Left kidney (tissue), 1 donor: ENCODE measurements at regions not wholly inside any gene's neighbourhood (a gene's known extent, or its start where the extent isn't known, plus 50 kb on each side); places are given as distances from the start of the nearest gene placed in this dataset.
"Not testable (repeated sequence)": the region's sequence is repeated elsewhere in the genome, so short reads cannot be mapped to it uniquely, and the experiment has no call there.

Source experiments
- DNase-seq: peaks from one replicate; pipeline ENCODE4 v3.0.0-alpha.2; 2013

DNA sequence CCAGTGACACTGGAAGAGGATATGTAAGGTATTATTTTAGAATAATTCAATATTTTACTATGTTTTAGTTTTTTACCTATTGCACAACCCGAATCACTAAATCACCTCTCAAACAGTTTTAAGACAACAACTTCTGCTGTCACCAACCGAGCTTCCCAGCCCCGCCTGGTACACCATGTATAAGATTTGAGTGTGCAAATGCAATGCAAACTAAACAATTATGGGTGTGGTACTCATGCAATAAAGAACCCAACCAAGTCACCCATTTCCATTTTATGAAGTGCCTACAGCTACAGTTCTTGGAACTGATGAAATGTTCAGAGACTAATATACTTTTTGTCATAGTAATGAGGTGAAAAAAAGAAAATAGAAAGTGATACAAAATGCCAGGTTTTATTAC, 256.2 kb downstream of the TAFA4 start:
- DNase-seq: no peak

DNA sequence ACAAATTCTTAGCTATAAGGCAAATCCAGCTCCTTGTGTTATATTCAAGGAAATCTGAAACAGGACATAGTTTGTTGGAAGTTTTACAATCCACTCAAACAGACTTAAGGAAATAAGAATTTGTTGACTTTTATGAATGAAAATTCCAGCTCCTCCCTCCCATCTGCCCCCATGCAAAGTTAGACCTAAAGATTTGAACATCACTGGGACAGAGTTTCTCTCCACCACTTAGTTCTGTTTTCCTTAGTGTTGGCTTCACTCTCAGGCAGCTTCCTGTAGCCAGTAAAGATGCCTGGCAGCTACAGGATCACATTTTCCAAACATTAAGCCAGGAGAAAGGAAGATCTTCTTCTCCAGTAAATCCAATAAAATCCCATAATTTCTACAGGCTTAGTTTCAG, 265.0 kb downstream of the TAFA4 start:
- no peak for DNase-seq

GRCh38 chr3:68666429-68667136, 265.8 kb downstream of the TAFA4 start:
- DNase-seq: no peak

DNA sequence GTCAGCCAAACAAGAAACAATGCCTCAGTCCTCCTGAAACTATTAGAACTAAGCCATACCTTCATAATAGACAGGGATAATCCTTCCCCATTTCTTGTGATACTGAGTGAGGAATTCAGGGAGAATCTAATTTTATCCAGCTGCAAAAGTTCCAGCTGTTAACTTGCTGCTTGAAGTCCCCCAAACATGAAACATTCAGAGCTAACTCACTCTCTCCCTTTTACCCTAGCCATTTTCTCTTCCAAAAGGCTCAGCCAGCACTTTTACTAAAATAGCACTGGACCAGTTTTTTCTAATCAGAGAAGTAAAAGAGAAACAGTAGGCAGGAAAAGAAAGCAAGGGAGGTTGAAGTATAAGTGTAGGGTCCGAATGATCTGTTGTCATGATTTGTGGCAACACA, 268.1 kb downstream of the TAFA4 start:
- DNase-seq: no peak

DNA sequence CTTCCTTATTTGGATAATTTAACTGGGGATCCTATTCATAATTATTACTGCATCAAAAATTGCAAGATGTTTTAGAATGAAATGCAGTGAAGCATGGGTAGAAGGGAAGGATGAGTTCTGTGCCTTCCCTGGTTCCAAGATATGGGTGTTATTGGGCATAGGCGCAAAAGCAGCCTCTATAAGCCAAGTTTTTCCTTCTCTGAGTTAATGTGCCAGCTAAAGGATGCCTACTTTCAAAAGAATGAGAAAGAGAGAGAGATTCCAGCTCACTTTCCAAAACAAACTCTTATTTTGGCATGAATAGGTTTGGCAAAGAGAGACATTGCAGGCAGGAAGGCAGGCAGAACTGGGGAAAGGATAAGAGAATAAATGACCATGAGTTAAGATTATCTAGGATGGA, 270.2 kb downstream of the TAFA4 start:
- DNase-seq: no peak

DNA sequence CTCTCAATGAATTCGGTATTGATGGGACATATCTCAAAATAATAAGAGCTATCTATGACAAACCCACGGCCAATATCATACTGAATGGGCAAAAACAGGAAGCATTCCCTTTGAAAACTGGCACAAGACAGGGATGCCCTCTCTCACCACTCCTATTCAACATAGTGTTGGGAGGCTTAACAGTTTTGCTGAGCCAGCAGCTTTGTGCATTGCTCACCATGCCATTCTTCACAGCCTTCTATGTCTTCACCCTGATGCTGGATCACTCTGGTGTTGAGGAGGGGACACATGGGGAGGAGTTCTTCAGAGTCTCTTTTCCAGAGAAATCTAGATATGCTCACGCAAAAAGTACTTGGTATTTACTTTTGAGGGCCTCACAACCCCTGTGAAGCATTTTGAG, 281.7 kb downstream of the TAFA4 start:
- not testable (repeated sequence) for DNase-seq

- no peak for DNase-seq
Observed at GRCh38 chr3:68648494-68648893, 283.9 kb downstream of the TAFA4 start.

GRCh38 chr3:68631850-68632545, 300.3 kb downstream of the TAFA4 start:
- DNase-seq: no peak

DNA sequence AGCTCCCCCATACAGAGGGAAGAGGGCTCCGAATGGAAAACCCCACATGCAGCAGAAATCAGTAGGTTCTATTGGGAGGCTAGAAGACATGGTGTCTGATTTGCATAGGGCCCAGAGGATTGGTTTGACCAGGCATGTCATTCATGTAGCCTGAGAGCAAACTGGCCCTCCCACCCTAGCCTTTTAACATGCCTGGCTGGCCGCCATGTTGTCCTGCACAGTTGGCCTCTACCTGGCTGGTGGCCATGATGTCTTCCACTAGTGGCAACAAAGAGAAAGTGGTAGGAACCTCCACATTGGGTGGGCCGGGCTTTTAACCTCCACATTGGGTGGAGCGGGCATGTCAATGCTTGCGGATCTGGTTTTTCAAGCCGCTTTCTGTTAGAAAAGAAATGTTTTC, 312.1 kb downstream of the TAFA4 start:
- no peak for DNase-seq

DNA sequence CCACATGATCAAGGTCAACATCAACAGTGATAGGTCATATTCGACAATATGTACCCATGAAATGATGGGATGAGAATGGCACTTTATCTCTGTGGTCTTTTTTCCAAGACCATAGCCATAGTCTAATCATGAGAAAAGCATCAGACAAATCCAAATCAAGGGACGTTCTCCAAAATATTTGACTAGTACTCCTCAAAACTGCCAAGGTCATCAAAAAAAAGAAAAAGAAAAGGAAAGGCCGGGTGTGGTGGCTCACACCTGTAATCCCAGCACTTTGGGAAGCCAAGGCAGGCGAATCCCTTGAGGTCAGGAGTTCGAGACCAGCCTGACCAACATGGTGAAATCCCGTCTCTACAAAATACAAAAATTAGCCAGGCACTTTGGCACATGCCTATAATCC, 318.3 kb downstream of the TAFA4 start:
- no peak for DNase-seq

DNA sequence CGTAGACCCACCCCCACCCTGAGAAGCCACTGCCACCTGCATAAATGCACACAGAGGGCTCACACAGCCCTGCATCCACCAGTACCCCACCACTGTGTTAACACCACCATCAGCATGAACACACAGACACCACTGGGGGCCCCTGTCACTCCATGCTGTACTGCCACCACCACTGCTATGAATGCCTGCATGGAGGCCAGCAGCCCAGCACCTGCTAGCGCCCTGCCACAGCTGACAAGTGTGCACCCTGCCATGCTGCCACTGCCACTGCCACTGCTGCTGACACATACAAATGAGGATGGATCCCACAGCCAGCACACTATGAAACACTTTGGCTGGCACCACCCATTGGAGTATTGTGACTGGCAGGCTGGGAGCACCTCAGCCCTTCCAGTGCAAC, 361.0 kb downstream of the TAFA4 start:
- DNase-seq: no peak

DNA sequence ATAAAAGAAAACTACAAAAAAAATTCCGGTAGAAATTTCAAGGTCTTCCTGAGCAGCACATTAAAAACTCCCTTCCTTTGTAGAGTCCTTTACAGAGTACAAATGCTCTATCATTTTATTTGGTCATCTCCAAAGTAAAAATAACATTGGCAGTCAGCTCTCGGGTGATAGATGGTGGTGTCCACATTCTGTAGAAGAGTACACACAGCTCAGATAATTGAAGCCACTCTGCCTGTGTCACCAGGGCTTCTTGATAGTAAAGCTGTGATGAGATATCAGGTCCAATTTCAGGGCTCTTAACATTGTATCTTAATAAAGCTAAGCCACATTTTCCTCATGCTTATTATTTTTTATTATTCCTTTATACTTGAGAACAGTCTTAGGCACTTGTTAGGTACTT, 371.6 kb downstream of the TAFA4 start:
- no peak for DNase-seq

GRCh38 chr3:68535782-68536181, 396.6 kb downstream of the TAFA4 start:
- DNase-seq: no peak

GRCh38 chr3:68523330-68523729, 409.0 kb downstream of the TAFA4 start:
- no peak for DNase-seq

- DNase-seq: no peak
Observed at GRCh38 chr3:68515237-68515636, 417.1 kb downstream of the TAFA4 start.

DNA sequence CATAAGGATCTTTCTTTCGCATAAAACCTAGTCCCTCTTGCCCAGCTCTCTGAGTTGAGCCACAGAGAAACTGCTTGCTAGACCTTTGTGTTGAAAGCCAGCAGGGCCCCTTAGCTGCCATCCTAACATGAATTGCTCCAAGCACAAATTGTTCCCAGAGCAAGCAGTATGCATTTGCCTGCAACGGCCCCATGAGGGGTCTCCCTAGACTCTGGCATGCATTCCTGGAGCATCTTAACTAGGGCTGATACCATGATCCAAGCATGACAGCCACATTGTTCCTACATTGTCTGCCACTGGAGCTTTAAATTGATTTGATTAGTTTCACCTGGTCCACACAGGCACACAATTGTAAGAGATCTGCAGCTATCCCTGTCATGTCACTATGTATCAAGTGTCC, 428.1 kb downstream of the TAFA4 start:
- no peak for DNase-seq

DNA sequence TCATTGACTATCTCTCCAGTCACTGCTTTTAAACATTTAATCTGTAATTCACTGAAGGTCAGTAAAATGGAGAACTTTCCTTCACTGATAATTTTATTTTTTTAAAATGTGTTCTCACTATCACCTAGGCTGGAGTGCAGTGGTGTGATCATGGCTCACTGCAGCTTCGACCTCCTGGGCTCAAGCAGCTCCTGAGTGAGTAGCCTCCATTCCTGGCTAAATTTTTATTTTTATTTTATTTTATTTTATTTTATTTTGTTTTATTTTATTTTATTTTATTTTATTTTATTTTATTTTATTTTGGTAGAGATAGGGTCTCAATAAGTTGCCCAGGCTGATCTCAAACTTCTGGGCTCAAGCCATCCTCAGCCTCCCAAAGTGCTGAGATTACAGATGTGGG, 446.5 kb downstream of the TAFA4 start:
- not testable (repeated sequence) for DNase-seq

- DNase-seq: no peak
Observed at GRCh38 chr3:68485051-68485450, 447.3 kb downstream of the TAFA4 start.

DNA sequence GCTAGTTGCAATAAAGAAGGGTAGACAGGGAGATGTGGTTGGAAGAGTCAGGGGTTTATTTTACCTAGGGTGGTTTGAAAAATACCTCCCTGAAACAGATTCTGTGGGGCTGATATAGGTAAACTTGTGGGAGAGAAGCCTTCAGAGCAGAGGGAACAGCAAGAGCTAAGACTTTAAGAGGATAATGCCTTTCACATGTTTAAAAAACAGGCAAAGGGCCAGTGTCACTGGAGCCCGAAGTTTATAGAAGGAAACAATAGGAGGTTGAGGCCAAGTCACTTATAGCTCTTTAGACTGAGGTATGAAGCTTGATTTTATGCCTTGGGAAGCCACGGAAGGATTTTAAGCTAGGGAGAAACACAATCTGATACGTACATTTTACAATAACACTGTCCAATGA, 448.7 kb downstream of the TAFA4 start:
- no peak for DNase-seq

DNA sequence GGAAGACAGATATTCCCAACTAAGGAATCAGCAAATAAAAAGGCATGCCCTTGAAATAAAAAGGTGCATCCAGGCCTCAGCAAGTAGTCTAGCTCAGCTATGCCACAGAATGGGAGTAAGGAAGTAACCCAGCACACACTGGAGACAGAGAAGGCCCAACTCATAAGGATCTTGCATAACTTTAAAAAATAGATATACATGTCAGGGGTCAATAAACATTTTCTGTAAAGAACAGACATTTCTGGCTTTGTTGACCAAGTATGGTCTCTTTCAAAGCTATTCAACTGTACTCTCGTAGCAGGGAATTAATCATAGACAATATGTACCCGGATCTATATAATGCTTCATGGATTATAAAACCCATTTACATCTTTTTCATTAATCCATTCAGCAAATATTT, 449.3 kb downstream of the TAFA4 start:
- no peak for DNase-seq

GRCh38 chr3:68482565-68482964, 449.8 kb downstream of the TAFA4 start:
- DNase-seq: no peak

- DNase-seq: no peak
Observed at GRCh38 chr3:68479779-68480178, 452.6 kb downstream of the TAFA4 start.

- DNase-seq: no peak
Observed at GRCh38 chr3:68468695-68469375, 463.5 kb downstream of the TAFA4 start.

DNA sequence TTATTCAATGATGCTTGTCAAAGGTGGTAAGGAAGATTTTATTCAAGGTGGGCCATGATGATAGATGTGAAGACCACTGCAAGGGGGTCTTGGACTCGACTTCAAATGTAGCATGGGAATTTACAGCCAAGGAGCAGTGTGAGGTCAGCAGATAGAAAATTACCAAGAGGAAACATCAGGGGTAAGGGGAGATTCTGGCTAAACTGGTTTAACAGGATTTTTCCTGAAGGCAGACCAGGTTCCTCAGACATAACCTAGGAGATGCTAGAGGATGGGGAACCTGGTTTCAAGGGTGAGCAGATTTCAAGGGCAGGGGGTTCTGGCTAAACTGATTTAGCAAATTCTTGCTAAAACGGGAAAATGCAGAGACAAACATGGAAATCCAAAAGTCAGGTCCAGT, 464.9 kb downstream of the TAFA4 start:
- DNase-seq: no peak
